ENCODE measurements at regions not wholly inside any gene's neighbourhood (a gene's known extent, or its start where the extent isn't known, plus 50 kb on each side); places are given as distances from the start of the nearest gene placed in this dataset.
A peak's percentile ranks its signal among the peaks of the same experiment; 100 is the strongest.

DNA sequence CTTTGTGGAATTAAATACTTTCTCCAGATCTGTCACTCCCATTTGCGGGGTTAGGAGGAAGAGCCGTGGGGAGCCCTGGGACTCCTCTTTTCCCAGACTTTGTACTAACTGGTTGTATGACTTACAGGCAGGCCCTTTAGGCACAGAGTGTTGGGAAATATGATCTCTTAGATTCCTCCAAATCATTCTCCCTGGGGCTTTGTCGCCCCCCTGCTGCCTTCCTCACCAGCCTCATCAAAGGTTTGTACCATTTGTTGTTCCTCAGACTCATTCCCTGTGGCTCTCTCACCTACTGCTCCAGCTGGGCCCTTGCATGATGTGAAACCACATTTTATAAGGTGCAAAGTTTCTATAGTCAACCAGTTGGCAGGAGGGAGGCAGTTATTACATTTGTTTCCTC is 56.4 kb downstream of the CRYGS start:
- DNase-seq, result no peak

DNA sequence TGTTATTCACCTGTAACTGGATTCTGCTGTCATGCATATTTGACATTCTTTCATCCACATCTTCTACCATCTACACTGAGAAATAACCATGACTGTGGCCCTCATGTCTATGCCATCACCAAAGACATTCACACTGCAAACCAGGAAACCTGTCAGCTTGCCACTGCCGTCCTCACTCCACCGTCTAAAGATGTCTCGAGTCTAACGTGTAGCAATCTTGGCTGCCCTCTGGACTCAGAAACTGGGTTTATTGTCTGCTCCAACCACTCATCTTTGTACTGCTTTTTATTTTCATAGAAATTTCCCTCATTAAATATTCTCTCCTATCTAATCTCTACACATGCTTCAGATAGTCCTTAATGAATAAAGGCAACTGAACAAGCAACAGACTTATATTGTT is 57.1 kb downstream of the CRYGS start:
- DNase-seq, result no peak

DNA sequence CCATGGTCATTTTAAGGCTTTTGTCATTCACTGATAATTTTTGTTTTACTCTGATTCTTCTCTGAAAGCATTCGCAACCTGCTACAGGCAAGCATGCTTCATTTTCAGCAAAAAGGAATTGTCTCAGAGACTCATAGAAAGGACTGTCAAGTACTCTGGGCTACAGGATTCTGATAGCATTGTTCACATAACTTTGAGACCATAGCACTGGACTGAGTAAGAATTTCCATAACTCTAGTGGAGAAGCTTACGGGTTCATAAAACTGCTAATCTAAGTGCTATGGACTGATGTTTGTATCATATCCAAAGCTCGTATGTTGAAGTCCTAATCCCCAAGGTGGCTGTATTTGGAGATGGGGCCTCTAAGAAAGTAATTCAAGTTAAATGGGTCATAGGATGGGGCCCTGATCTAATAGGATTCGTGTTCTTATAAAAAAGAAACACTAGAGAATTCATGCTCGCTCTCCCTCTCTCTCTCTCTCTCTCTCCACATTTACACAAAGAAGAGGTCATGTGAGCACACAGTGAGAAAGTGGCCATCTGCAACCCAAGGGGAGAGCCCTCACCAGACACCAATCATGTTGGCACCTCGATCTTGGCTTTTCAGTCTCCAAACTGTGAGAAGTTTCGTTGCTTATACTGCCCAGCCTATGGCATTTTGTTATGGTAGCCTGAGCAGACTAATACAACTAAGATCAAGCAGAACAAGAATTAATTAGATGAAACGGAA is 60.4 kb downstream of the CRYGS start:
- no peak for DNase-seq

- DNase-seq, result no peak
These were observed 62.7 kb downstream of the CRYGS start for GRCh38 chr3:186481526-186481925.

DNA sequence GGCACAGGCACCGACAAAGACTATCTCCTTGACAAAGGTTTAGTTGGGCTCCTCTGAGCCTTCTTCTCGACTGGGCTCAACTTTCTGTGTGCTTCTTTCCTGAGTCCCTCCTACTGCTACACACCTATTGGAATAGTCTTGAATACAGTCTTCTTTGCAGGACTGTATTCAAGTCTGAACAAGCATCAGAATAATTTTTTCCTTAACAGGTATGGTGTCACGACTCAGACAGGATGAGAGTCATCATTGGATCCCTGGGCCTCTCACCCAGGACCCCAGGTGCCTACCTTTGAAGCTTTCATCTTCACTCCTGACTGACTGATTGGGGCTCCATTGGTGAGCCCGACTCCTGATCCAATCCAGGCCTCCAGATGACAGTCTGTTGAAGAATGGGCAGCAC is 66.3 kb downstream of the CRYGS start:
- no peak for DNase-seq

DNA sequence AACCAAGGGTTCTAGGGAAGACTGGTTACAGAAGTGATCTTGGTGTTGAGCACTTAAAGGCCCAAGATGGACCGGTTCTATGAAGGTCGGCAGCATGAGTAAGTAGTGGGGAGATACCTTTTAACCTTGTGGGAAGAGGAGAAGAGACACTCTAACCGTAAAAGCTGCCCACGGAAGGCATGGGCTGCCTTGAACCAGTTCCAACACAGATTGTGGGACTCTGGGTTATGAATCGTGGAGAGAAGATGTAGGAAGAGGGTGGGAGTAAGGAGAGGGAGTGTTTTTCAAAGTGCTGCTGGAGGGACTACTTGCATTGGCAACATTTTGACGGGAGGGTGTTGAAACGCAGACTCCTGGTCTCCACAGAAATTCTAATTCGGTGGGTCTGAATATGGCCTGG is 67.1 kb downstream of the CRYGS start:
- DNase-seq, result no peak

DNA sequence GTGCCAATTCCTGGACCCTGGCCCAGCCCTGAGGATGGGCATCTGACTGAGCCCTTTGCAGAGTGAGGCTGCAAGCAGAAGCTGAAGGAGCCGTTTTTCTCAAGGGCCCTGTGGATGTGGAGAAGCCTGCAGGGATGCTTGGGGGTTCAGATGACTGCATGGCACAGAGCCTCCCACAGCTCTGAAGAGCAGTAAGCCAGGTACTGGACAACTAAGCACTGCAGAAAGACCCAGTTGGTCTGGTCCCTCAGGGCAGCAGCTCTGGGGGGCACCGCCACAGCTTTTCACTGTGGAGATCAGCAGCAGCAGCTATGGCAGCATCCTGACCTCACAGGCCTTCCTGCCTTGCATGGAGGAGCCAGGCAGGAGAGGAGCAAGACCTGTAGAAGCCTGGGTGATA is 67.6 kb downstream of the CRYGS start:
- DNase-seq, result no peak

- no peak for DNase-seq
These were observed 68.1 kb downstream of the CRYGS start for GRCh38 chr3:186476044-186476468.

DNA sequence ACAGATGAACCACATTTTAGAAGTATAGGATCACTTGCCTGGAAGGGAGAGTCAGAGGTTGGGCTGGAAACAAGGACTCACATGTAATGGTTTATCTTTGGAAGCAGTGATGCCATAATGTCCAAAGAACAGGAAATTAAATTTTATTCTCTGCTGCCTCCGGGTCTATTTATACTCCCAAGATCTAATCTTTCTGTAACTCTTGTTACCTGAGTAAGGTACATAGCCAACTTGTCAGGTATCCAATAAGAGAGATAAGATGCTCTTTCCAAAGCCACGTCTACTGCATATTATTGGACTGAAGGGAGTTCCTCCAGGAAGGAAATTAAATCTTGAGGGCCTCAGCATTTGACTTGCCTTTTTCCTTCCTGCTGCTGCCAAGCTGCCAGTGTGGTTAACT is 71.0 kb downstream of the CRYGS start:
- DNase-seq, result no peak

DNA sequence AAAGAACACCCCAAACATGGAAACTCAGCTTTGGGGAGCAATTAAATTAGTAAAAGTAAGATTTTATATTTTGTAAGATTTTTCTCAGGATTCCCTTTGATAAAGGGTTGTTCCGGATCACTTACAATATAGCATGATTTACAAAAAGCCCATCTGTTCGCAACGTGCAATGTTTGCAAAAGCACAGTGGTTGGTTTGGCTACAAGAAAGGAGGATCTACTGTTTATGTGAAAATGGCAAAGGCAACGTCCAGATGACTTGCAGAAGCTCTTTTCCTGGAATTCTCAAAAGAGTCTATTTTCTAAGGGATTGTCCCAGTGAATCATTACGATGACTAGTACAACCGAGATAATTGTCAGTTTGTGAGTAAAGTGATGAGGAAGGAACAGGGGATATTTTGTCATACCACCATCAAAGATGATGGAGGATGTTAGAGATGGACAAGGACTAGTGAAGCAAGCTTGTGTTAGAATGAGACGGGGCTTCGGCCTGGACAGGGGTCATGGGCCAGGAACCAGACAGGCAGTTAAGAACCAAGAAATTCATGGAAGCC is 71.6 kb downstream of the CRYGS start:
- no peak for DNase-seq

GRCh38 chr3:186471771-186472170 is 72.4 kb downstream of the CRYGS start:
- DNase-seq, result peak; percentile 47

DNA sequence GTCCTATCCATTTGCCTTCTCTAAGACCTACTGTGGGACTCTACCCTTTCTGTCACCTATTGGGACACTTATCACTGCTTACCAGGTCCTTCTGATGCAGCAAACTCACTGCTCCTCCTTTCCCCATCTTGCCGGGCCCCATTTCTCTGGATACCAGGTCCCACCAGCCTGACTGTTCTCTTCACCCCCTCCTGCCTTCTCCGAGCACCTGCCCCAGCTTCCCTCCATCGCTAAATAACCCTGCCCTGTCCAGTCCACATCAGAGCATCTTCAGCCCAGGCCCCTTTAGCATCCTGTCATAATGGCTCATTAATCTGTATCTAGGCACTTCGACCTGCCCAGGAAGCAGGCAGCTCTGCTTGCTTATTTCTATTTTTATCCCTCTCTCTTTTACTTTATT is 74.7 kb downstream of the CRYGS start:
- DNase-seq, result no peak

DNA sequence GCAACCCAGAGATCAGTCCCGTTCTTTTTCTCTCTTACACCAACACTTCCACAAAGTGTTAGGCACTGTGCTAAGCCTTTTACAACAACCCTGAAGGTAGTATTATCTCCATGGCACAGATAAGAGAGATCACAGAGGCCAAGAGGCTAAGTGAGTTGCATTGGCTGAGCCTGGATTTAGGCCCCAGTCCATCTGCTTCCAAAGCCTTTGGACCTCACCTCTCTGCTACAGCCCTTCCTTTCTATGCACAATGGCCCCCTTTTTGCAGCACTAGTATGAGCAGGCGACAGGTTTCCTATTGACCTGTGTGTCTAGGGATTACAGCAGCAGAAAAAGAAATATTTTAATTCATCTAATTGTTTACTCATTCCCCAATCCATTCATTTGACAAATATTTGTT is 76.2 kb downstream of the CRYGS start:
- DNase-seq, result no peak

DNA sequence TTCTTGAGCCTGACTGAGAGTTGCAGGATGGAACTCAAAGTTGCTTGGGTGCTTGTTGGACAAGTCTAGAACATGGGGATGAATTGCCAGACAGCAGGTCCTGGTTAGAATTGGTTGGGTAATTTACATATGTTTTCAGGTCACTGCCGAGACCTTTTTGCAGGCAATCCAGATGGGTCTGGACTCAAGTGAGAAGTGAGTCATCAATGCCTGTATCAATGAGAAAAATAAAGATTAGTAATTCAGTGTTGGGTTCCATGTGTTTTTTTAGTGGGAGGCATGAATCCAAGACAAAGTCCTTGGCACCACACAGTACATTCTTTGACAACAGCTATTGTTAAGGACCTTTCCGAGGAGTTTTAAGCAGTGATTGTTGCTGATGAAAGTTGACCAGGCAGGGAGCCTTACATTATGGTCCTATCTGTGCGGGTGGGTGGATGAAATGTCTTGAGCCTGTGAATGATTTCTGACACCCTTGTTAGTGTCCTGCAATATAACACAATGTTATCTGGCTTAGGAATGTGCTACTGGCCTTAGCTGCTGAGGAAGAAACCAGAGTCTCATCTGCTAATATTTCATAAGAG is 77.7 kb downstream of the CRYGS start:
- DNase-seq, result no peak

DNA sequence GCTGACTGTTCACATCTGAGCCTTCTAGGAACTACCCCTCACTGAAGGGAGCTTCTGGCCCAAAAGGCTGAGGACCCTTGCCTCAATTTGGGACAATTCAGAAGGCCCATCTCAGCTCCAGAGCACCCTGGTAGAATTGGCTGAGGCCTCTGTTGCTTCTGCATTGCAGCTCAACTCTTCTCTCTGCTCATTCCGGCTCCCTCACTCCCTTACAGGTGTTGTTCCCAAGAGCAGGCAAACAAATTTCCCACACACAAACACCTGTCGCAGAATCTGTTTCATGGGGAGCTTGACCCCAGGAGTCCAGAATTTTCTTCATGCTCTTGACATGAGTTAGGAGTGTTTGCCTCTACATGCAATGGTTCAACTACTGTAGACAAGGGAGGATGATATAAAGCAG is 78.7 kb downstream of the CRYGS start:
- DNase-seq, result no peak

DNA sequence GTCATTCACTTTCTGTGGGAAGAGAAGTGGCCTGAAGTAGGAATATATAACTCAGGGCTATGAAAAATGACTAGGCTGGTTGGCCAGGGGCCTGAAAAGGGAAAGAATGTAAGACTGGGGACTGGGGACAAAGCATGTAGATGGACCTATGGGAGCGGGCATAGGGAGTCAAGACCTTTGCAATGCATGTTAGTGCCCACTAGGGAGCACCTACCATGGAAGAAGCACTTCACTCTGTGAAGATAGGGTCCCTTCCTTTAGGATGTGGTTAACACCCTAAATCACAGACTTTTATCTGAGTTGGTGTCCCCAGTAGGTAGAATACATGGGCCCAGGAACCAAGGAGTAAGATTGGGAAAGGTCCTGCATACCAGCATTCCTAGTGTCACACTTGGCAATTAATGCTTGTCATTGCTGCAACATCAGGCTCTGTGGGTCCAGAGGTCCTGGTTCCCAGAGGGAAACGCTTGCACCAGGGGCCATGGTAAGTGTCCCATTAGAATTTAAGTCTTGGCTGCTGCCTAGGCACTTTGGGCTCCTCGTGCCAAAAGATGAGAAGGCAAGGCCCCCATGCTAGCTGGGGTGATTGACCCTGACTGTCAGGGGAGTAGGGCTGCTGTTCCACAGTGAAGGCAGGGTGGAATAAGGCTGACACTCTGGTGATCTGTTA is 79.6 kb downstream of the CRYGS start:
- no peak for DNase-seq

DNA sequence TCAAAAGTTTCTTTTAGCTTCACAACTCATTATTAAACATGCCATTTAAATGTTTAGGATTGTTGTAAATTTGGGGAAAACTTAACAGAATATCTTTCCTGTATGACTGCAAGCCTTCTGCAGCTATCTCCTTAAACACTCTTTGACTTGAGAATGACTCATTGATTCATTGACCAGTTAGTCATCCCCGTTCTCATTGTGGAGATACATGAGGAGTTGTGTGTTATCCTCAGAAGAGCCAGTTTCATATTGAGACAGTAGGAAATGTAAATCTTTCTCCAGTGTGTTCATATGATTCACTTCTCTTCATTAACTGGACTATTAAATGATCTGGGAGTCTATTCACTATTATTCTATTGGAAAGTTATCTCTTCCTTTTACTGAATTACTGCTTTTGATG is 83.0 kb downstream of the CRYGS start:
- DNase-seq, result no peak

GRCh38 chr3:186459108-186459467 is 85.1 kb downstream of the CRYGS start:
- DNase-seq, result no peak

- no peak for DNase-seq
These were observed 85.7 kb downstream of the CRYGS start for GRCh38 chr3:186458306-186459107.

- no peak for DNase-seq
These were observed 86.9 kb downstream of the CRYGS start for GRCh38 chr3:186457236-186457635.

DNA sequence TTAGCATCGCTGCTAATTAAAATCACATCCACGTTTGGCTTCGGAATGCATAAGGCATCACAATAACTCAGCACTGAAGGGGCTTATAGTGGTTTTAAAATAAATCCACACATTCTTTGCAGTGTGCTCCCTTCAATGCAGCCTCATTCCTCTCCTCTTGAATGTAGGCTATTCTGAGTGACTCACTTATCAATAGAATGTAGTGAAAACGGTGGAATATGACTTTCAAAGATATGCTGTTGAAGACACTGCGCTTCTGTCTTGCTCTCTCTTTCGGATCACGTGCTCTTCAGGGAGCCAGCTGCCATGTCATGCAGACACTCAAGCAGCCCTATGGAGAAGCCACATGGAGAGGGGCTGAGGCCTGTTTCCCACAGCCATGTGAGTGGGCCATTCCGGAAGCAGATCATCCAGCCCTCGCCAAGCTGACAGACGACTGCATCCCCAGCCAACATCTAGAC is 87.4 kb downstream of the CRYGS start:
- no peak for DNase-seq

DNA sequence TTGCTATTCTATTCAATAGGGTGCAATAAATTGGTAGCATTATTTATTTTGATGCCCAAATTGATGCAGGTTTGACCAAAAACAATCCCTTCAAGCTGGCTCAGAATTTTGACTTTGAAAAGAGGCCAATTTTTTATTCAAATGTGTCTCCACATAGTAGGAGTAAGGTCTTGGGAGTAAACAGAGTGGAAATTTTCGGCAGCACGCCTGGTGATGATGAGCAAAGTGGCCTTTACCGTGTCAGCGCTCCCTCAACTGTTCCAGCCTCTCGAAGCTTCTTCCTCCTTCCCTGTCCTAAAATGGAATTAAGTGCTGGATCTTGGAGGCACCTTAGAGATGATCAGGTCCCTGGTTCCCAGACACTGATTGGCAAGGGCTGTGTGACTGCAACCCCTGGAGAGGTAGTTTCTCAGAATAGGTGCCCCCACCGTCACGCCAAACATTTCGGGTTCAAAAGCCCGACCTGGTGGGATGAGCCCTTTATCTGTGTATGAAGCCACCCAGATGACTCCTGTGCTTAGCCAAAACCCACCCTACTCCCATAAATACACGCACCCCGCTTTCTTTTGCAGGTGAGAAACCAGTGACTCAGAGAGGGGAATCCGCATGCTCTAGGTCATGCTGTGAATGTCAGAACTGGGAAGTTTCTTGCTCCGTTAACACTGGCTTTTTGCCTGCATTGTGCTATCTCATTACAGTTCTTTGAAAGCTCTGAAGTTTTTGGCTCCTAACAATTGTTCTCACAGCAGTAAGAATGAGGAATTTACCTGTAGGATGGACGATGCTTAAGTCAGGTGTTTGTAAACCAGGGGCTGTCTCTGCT is 89.1 kb downstream of the CRYGS start:
- no peak for DNase-seq
